ENCODE measurements at regions not wholly inside any gene's neighbourhood (a gene's known extent, or its start where the extent isn't known, plus 50 kb on each side); places are given as distances from the start of the nearest gene placed in this dataset.
"Not testable (repeated sequence)": the region's sequence is repeated elsewhere in the genome, so short reads cannot be mapped to it uniquely, and the experiment has no call there.

DNA sequence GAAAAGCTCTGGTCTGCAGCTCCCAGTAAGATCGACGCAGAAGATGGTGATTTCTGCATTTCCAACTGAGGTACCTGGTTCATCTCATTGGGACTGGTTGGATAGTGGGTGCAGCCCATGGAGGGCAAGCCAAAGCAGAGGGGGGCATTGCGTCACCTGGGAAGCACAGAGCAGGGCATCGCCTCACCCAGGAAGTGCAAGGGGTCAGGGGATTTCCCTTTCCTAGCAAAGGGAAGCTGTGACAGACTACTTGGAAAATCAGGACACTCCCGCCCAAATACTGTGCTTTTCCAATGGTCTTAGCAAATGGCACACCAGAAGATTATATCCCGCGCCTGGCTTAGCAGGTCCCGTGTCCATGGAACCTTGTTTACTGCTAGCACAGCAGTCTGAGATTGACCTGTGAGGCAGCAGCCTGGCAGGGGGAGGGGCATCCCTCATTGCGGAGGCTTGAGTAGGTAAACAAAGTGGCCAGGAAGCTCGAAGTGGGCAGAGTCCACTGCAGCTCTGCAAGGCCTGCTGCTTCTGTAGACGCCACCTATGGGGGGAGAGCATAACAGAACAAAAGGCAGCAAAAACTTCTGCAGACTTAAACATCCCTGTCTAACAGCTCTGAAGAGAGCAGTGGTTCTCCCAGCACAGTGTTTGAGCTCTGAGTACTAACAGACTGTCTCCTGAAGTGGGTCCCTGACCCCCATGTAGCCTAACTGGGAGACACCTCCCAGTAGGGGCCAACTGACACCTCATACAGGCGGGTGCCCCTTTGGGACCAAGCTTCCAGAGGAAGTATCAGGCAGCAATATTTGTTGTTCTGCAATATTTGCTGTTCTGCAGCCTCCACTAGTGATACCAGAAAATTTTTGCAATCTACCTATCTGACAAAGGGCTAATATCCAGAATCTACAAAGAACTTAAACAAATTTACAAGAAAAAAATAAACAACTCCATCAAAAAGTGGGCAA, 871.7 kb downstream of the IGSF11 start:
- DNase-seq; H3K36me3 Mint-ChIP-seq; H3K4me3 Mint-ChIP-seq; ATAC-seq; H3K4me1 Mint-ChIP-seq; CTCF ChIA-PET; H3K27ac Mint-ChIP-seq; H3K4me1 ChIP-seq (ENCODE audit: control insufficient read depth in 2 of 2, insufficient read depth in 2 of 2, low read length in 2 of 2); POLR2A ChIA-PET; H3K27me3 Mint-ChIP-seq; H3K9me3 ChIP-seq (ENCODE audit: control insufficient read depth in 2 of 3, low read length in 3 of 3); H3K27me3 ChIP-seq (ENCODE audit: control insufficient read depth in 2 of 2, insufficient read depth in 2 of 2, low read length in 2 of 2); H3K36me3 ChIP-seq (ENCODE audit: control insufficient read depth in 2 of 3, insufficient read depth in 3 of 3, low read length in 3 of 3); H3K4me3 ChIP-seq (ENCODE audit: low read length); intact Hi-C loops (cut with micrococcal nuclease); H3K27ac ChIP-seq (ENCODE audit: low read depth, low read length): not testable (repeated sequence)
- H3K9me3 Mint-ChIP-seq, result peaks cover 8 to 30% (median 14%) of the 10 kb centered on the region in 11 donors

GRCh38 chr3:118165413-118165812, 869.2 kb downstream of the IGSF11 start:
- ATAC-seq, result no peak
- no peak overlapping the region for H3K4me3 Mint-ChIP-seq
- Histone ChIP-seq H3K4me3 (ENCODE audit: low read length) (no peak overlapping the region), H3K36me3 (ENCODE audit: control insufficient read depth in 2 of 3, insufficient read depth in 3 of 3, low read length in 3 of 3) (no peaks in the 10 kb centered on the region), H3K27ac (ENCODE audit: low read depth, low read length) (no peak overlapping the region), H3K4me1 (ENCODE audit: control insufficient read depth in 2 of 2, insufficient read depth in 2 of 2, low read length in 2 of 2) (no peaks in the 10 kb centered on the region), H3K9me3 (ENCODE audit: control insufficient read depth in 2 of 3, low read length in 3 of 3) (peaks cover 0 to under 1% (median 0%) of the 10 kb centered on the region in 3 experiments), H3K27me3 (ENCODE audit: control insufficient read depth in 2 of 2, insufficient read depth in 2 of 2, low read length in 2 of 2) (no peaks in the 10 kb centered on the region)
- no peaks in the 10 kb centered on the region for H3K27me3 Mint-ChIP-seq
- CTCF ChIA-PET, result no interaction called here
- no peak overlapping the region for H3K27ac Mint-ChIP-seq
- intact Hi-C loops (cut with micrococcal nuclease), result no loop called here
- H3K36me3 Mint-ChIP-seq, result no peaks in the 10 kb centered on the region
- peaks cover 1 to 19% (median 9%) of the 10 kb centered on the region in 11 donors for H3K9me3 Mint-ChIP-seq
- no peak for DNase-seq
- POLR2A ChIA-PET, result no interaction called here
- peaks cover 0 to 1% (median 0%) of the 10 kb centered on the region in 7 donors for H3K4me1 Mint-ChIP-seq

DNA sequence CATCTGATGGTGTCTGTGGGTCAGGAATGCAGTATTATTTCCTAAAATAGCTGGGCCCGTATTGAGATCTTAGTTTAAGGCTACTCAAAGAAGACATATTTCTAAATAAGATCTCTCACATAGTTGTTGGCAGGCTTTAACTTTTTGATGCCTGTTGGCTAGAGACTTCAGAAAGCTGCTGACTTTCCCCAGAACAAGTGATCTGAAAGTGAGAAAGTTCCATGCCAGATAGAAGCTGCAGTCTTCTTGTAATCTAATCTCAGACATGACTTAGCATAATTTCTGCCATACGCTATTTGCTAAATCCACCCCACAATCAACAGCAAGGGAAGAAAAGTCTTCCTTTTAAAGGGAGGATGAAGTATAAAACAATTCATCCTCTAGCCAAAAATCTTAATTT, 867.1 kb downstream of the IGSF11 start:
- Histone ChIP-seq H3K27me3 (ENCODE audit: control insufficient read depth in 2 of 2, insufficient read depth in 2 of 2, low read length in 2 of 2) (no peaks in the 10 kb centered on the region), H3K4me3 (ENCODE audit: low read length) (no peak overlapping the region), H3K9me3 (ENCODE audit: control insufficient read depth in 2 of 3, low read length in 3 of 3) (peaks cover 0 to 3% (median 0%) of the 10 kb centered on the region in 3 experiments), H3K36me3 (ENCODE audit: control insufficient read depth in 2 of 3, insufficient read depth in 3 of 3, low read length in 3 of 3) (no peaks in the 10 kb centered on the region), H3K27ac (ENCODE audit: low read depth, low read length) (no peak overlapping the region), H3K4me1 (ENCODE audit: control insufficient read depth in 2 of 2, insufficient read depth in 2 of 2, low read length in 2 of 2) (no peaks in the 10 kb centered on the region)
- ChIA-PET POLR2A (no interaction called here), CTCF (no interaction called here)
- Mint-ChIP-seq H3K4me1 (peaks cover 0 to 3% (median 0%) of the 10 kb centered on the region in 7 donors), H3K36me3 (no peaks in the 10 kb centered on the region), H3K4me3 (no peak overlapping the region), H3K27ac (no peak overlapping the region), H3K9me3 (peaks cover 1 to 21% (median 10%) of the 10 kb centered on the region in 11 donors), H3K27me3 (no peaks in the 10 kb centered on the region)
- ATAC-seq (no peak), DNase-seq (no peak)
- intact Hi-C loops (cut with micrococcal nuclease), result no loop called here

DNA sequence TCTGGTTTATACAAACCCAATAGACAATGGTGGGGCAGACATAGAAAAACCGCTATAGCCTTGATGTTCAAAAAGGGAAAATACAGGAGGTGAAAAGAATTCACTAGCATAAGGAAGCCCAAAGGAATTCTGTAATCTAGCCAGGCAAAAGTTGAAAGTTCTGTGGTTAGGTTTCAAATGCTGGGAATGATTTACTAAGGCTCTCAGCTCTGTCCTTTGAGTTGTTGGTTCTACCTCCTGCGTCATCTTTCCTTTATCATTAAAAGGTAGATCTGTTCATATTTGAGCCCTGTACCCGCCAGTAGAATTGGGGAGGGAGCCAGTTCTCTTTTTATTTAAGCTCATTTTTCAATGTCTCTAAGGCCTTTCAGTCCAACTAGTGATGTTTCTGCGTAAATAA, 866.5 kb downstream of the IGSF11 start:
- DNase-seq (no peak), ATAC-seq (no peak)
- H3K4me3 Mint-ChIP-seq, result no peak overlapping the region
- no peak overlapping the region for H3K27ac ChIP-seq (ENCODE audit: low read depth, low read length)
- H3K27me3 Mint-ChIP-seq, result no peaks in the 10 kb centered on the region
- POLR2A ChIA-PET, result no interaction called here
- no peaks in the 10 kb centered on the region for H3K36me3 Mint-ChIP-seq
- peaks cover 0 to 3% (median 0%) of the 10 kb centered on the region in 7 donors for H3K4me1 Mint-ChIP-seq
- no peaks in the 10 kb centered on the region for H3K36me3 ChIP-seq (ENCODE audit: control insufficient read depth in 2 of 3, insufficient read depth in 3 of 3, low read length in 3 of 3)
- peaks cover 0 to 3% (median 0%) of the 10 kb centered on the region in 3 experiments for H3K9me3 ChIP-seq (ENCODE audit: control insufficient read depth in 2 of 3, low read length in 3 of 3)
- intact Hi-C loops (cut with micrococcal nuclease), result no loop called here
- no peak overlapping the region for H3K4me3 ChIP-seq (ENCODE audit: low read length)
- no peaks in the 10 kb centered on the region for H3K27me3 ChIP-seq (ENCODE audit: control insufficient read depth in 2 of 2, insufficient read depth in 2 of 2, low read length in 2 of 2)
- H3K4me1 ChIP-seq (ENCODE audit: control insufficient read depth in 2 of 2, insufficient read depth in 2 of 2, low read length in 2 of 2), result no peaks in the 10 kb centered on the region
- H3K9me3 Mint-ChIP-seq, result peaks cover 1 to 23% (median 10%) of the 10 kb centered on the region in 11 donors
- CTCF ChIA-PET, result no interaction called here
- no peak overlapping the region for H3K27ac Mint-ChIP-seq

- Mint-ChIP-seq H3K4me1 (peaks cover 0 to 5% (median 0%) of the 10 kb centered on the region in 7 donors), H3K36me3 (no peaks in the 10 kb centered on the region), H3K27me3 (no peaks in the 10 kb centered on the region), H3K9me3 (peaks cover 1 to 20% (median 10%) of the 10 kb centered on the region in 11 donors), H3K4me3 (no peak overlapping the region), H3K27ac (no peak overlapping the region)
- Histone ChIP-seq H3K27me3 (ENCODE audit: control insufficient read depth in 2 of 2, insufficient read depth in 2 of 2, low read length in 2 of 2) (no peaks in the 10 kb centered on the region), H3K9me3 (ENCODE audit: control insufficient read depth in 2 of 3, low read length in 3 of 3) (peaks cover 0 to 7% (median 0%) of the 10 kb centered on the region in 3 experiments), H3K4me1 (ENCODE audit: control insufficient read depth in 2 of 2, insufficient read depth in 2 of 2, low read length in 2 of 2) (no peaks in the 10 kb centered on the region), H3K27ac (ENCODE audit: low read depth, low read length) (no peak overlapping the region), H3K4me3 (ENCODE audit: low read length) (no peak overlapping the region), H3K36me3 (ENCODE audit: control insufficient read depth in 2 of 3, insufficient read depth in 3 of 3, low read length in 3 of 3) (no peaks in the 10 kb centered on the region)
- ChIA-PET POLR2A (no interaction called here), CTCF (no interaction called here)
- intact Hi-C loops (cut with micrococcal nuclease), result no loop called here
- no peak for ATAC-seq
- DNase-seq, result no peak
Observed at GRCh38 chr3:118171236-118171852, 863.3 kb downstream of the IGSF11 start.

- Histone ChIP-seq H3K27me3 (ENCODE audit: control insufficient read depth in 2 of 2, insufficient read depth in 2 of 2, low read length in 2 of 2) (no peaks in the 10 kb centered on the region), H3K4me3 (ENCODE audit: low read length) (no peak overlapping the region), H3K4me1 (ENCODE audit: control insufficient read depth in 2 of 2, insufficient read depth in 2 of 2, low read length in 2 of 2) (no peaks in the 10 kb centered on the region), H3K36me3 (ENCODE audit: control insufficient read depth in 2 of 3, insufficient read depth in 3 of 3, low read length in 3 of 3) (no peaks in the 10 kb centered on the region), H3K27ac (ENCODE audit: low read depth, low read length) (no peak overlapping the region), H3K9me3 (ENCODE audit: control insufficient read depth in 2 of 3, low read length in 3 of 3) (no peaks in the 10 kb centered on the region)
- ATAC-seq (no peak), DNase-seq (no peak)
- POLR2A ChIA-PET, result no interaction called here
- Mint-ChIP-seq H3K27me3 (no peaks in the 10 kb centered on the region), H3K4me1 (peaks cover 0 to 2% (median 0%) of the 10 kb centered on the region in 7 donors), H3K9me3 (peaks cover 0 to 13% (median 4%) of the 10 kb centered on the region in 11 donors), H3K27ac (no peak overlapping the region), H3K4me3 (no peak overlapping the region), H3K36me3 (no peaks in the 10 kb centered on the region)
- CTCF ChIA-PET, result no interaction called here
- intact Hi-C loops (cut with micrococcal nuclease), result no loop called here
Observed at GRCh38 chr3:118180853-118181252, 853.8 kb downstream of the IGSF11 start.

Measured in naive thymus-derived CD4-positive, alpha-beta T cell (primary cell).